ENCODE measurements at regions not wholly inside any gene's neighbourhood (a gene's known extent, or its start where the extent isn't known, plus 50 kb on each side); places are given as distances from the start of the nearest gene placed in this dataset.

GRCh38 chr4:1559896-1560650 lies 124.0 kb downstream of the FAM53A start:
- no peak for DNase-seq
- no TSS peak for BruUV-seq (replicated peaks)

DNA sequence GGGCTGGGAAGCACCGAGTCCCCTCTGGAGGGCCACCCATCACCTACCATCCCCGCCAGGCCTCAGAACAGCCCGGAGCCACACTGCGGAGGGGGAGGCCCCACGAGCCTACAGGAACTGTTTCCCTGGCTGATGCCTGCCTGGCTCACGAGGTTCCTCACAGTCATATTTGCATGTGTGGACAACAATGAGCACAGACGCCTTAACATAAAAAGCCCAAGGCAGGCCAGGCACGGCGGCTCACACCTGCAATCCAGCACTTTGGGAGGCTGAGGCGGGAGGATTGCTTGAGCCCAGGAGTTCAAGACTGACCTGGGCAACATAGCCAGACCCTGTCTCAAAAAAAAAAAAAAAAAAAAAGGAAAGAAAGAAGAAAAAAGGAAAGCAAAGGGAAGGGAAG lies 125.9 kb downstream of the FAM53A start:
- Histone ChIP-seq H3K9me3 (no peaks in the 10 kb centered on the region), H3K36me3 (ENCODE audit: control insufficient read depth, insufficient read depth, low read length) (no peaks in the 10 kb centered on the region), H3K27me3 (replicated peaks; ENCODE audit: control insufficient read depth, insufficient read depth, low read length) (no peaks in the 10 kb centered on the region), H3K4me3 (ENCODE audit: low read depth, low read length) (no peak overlapping the region), H3K4me1 (no peaks in the 10 kb centered on the region)
- H3K27me3 Mint-ChIP-seq (ENCODE audit: insufficient read depth, unreplicated experiment): peaks cover 11% of the 10 kb centered on the region
- H3K36me3 Mint-ChIP-seq (ENCODE audit: insufficient read depth, unreplicated experiment): no peaks in the 10 kb centered on the region
- ChIA-PET POLR2A (no interaction called here), CTCF (no interaction called here)
- no peak for DNase-seq
- no peaks in the 10 kb centered on the region for H3K9me3 Mint-ChIP-seq (ENCODE audit: unreplicated experiment)
- H3K27ac Mint-ChIP-seq (ENCODE audit: unreplicated experiment): no peak overlapping the region
- no peaks in the 10 kb centered on the region for H3K4me1 Mint-ChIP-seq (ENCODE audit: low read depth, unreplicated experiment)
- no TSS peak for BruUV-seq (replicated peaks)
- H3K4me3 Mint-ChIP-seq (ENCODE audit: unreplicated experiment): no peak overlapping the region
- TF ChIP-seq CTCF (IDR thresholded peaks at IDR 0.05; ENCODE audit: insufficient read depth in 1 of 2, low read depth in 1 of 2, low read length in 1 of 2, severe bottlenecking in 1 of 2, unreplicated experiment in 1 of 2): no peak
- intact Hi-C loops (cut with micrococcal nuclease; ENCODE audit: unreplicated experiment): no loop called here

More at GRCh38 chr4:1559896-1560650, 124.0 kb downstream of the FAM53A start:
- intact Hi-C loops (cut with micrococcal nuclease; ENCODE audit: unreplicated experiment): no loop called here
- no peaks in the 10 kb centered on the region for H3K9me3 ChIP-seq
- H3K36me3 Mint-ChIP-seq (ENCODE audit: insufficient read depth, unreplicated experiment): no peaks in the 10 kb centered on the region
- H3K4me3 ChIP-seq (ENCODE audit: low read depth, low read length): no peak overlapping the region
- ChIA-PET CTCF (interaction anchor here (1.0 kb wide), 1 partner anchor 69 kb away, joined by 3 read pairs; no protein-coding TSS in a partner anchor), POLR2A (no interaction called here)
- H3K4me1 ChIP-seq: no peaks in the 10 kb centered on the region
- TF ChIP-seq CTCF (IDR thresholded peaks at IDR 0.05; ENCODE audit: insufficient read depth in 1 of 2, low read depth in 1 of 2, low read length in 1 of 2, severe bottlenecking in 1 of 2, unreplicated experiment in 1 of 2): no peak
- no peak overlapping the region for H3K4me3 Mint-ChIP-seq (ENCODE audit: unreplicated experiment)
- no peaks in the 10 kb centered on the region for H3K27me3 ChIP-seq (replicated peaks; ENCODE audit: control insufficient read depth, insufficient read depth, low read length)
- no peaks in the 10 kb centered on the region for H3K36me3 ChIP-seq (ENCODE audit: control insufficient read depth, insufficient read depth, low read length)
- peaks cover 5% of the 10 kb centered on the region for H3K27me3 Mint-ChIP-seq (ENCODE audit: insufficient read depth, unreplicated experiment)
- no peak overlapping the region for H3K27ac Mint-ChIP-seq (ENCODE audit: unreplicated experiment)
- H3K4me1 Mint-ChIP-seq (ENCODE audit: low read depth, unreplicated experiment): no peaks in the 10 kb centered on the region
- H3K9me3 Mint-ChIP-seq (ENCODE audit: unreplicated experiment): no peaks in the 10 kb centered on the region

DNA sequence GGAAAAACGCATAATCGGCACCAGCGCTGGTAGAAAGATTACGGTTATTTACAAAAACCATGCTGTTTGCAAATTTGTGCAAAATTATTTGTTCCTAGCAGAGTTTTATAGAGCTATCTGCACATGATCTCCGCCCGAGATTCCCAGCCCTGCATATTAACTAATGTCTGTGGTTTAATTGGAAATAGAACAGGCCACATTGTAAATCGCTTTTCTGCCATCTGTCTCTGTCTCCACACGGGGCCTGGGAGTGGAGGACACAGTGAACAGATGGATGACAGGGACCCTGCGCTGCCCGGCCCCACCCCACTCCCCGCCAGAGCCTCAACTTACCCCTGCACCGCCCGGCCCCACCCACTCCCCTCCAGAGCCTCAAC lies 126.9 kb downstream of the FAM53A start:
- H3K36me3 ChIP-seq (ENCODE audit: control insufficient read depth, insufficient read depth, low read length): no peaks in the 10 kb centered on the region
- DNase-seq: no peak
- ChIA-PET POLR2A (no interaction called here), CTCF (no interaction called here)
- Mint-ChIP-seq H3K4me1 (ENCODE audit: low read depth, unreplicated experiment) (no peaks in the 10 kb centered on the region), H3K27me3 (ENCODE audit: insufficient read depth, unreplicated experiment) (peaks cover 11% of the 10 kb centered on the region), H3K36me3 (ENCODE audit: insufficient read depth, unreplicated experiment) (no peaks in the 10 kb centered on the region), H3K9me3 (ENCODE audit: unreplicated experiment) (no peaks in the 10 kb centered on the region), H3K4me3 (ENCODE audit: unreplicated experiment) (peak overlapping the region; percentile 33), H3K27ac (ENCODE audit: unreplicated experiment) (no peak overlapping the region)
- no peak overlapping the region for H3K4me3 ChIP-seq (ENCODE audit: low read depth, low read length)
- no peaks in the 10 kb centered on the region for H3K9me3 ChIP-seq
- intact Hi-C loops (cut with micrococcal nuclease; ENCODE audit: unreplicated experiment): no loop called here
- no peak for TF ChIP-seq CTCF (IDR thresholded peaks at IDR 0.05; ENCODE audit: insufficient read depth in 1 of 2, low read depth in 1 of 2, low read length in 1 of 2, severe bottlenecking in 1 of 2, unreplicated experiment in 1 of 2)
- no peaks in the 10 kb centered on the region for H3K4me1 ChIP-seq
- no peaks in the 10 kb centered on the region for H3K27me3 ChIP-seq (replicated peaks; ENCODE audit: control insufficient read depth, insufficient read depth, low read length)
- BruUV-seq (replicated peaks): no TSS peak

All from Caco-2 (cell line).